ENCODE measurements at regions not wholly inside any gene's neighbourhood (a gene's known extent, or its start where the extent isn't known, plus 50 kb on each side); places are given as distances from the start of the nearest gene placed in this dataset.

- no peak overlapping the region for H3K9ac ChIP-seq (ENCODE audit: low read length)
- no peaks in the 10 kb centered on the region for H3K36me3 ChIP-seq (replicated peaks in 1 of 2; ENCODE audit: control extremely low read depth in 1 of 2, control insufficient read depth in 1 of 2, extremely low read depth in 1 of 2, insufficient read depth in 2 of 2, low read length in 1 of 2)
- 100% methylated on average over 3 of the region's 4 CpGs for WGBS (ENCODE audit: insufficient coverage)
- H3K9me3 ChIP-seq (ENCODE audit: control extremely low read depth in 1 of 3, control insufficient read depth in 2 of 3, insufficient read depth in 1 of 3, low read length in 2 of 3), result no peaks in the 10 kb centered on the region
- DNase-seq, result no peak
- CTCF ChIA-PET, result no interaction called here
- no peaks in the 10 kb centered on the region for H3K27me3 ChIP-seq (replicated peaks in 1 of 4; ENCODE audit: control extremely low read depth in 1 of 4, control insufficient read depth in 3 of 4, insufficient read depth in 4 of 4, low read length in 3 of 4)
- no peaks in the 10 kb centered on the region for H3K79me2 ChIP-seq (ENCODE audit: control insufficient read depth, insufficient read depth, low read length)
- no peaks in the 10 kb centered on the region for H4K20me1 ChIP-seq (ENCODE audit: control insufficient read depth, insufficient read depth, low read length, poor library complexity, severe bottlenecking)
- H3K9me3 Mint-ChIP-seq (ENCODE audit: insufficient read depth), result no peaks in the 10 kb centered on the region
- H3K27me3 Mint-ChIP-seq, result no peaks in the 10 kb centered on the region
- no peak for ATAC-seq (ENCODE audit: low read depth)
- H2AFZ ChIP-seq (ENCODE audit: insufficient read depth, low read depth, low read length, poor library complexity, severe bottlenecking), result no peak overlapping the region
- no peak overlapping the region for H3K27ac Mint-ChIP-seq
- POLR2A ChIA-PET, result no interaction called here
- peaks cover 6% of the 10 kb centered on the region for H3K4me1 Mint-ChIP-seq
- TF ChIP-seq CTCF (IDR thresholded peaks at IDR 0.05) (no peak), EZH2 (IDR thresholded peaks at IDR 0.05; ENCODE audit: borderline replicate concordance, insufficient read depth, low read depth, low read length, poor library complexity, severe bottlenecking) (no peak)
- H3K4me2 ChIP-seq (replicated peaks; ENCODE audit: low read depth, low read length, poor library complexity, severe bottlenecking), result no peak overlapping the region
- H3K4me1 ChIP-seq (ENCODE audit: control insufficient read depth in 2 of 2, insufficient read depth in 2 of 2, low read length in 2 of 2), result no peaks in the 10 kb centered on the region
- H3K27ac ChIP-seq (ENCODE audit: low read length in 2 of 2), result no peak overlapping the region
- H3K4me3 Mint-ChIP-seq, result no peak overlapping the region
- no peak overlapping the region for H3K4me3 ChIP-seq (ENCODE audit: control extremely low read depth in 1 of 5, extremely low read depth in 1 of 5, insufficient read depth in 1 of 5, low read depth in 2 of 5, low read length in 4 of 5)
- intact Hi-C loops (cut with micrococcal nuclease), result no loop called here
Observed at GRCh38 chr2:62337403-62337802, 141.5 kb downstream of the B3GNT2 start.

GRCh38 chr2:62335612-62336011 lies 139.7 kb downstream of the B3GNT2 start:
- ChIA-PET POLR2A (no interaction called here), CTCF (no interaction called here)
- H4K20me1 ChIP-seq (ENCODE audit: control insufficient read depth, insufficient read depth, low read length, poor library complexity, severe bottlenecking), result no peaks in the 10 kb centered on the region
- H3K4me2 ChIP-seq (replicated peaks; ENCODE audit: low read depth, low read length, poor library complexity, severe bottlenecking), result no peak overlapping the region
- H3K27ac Mint-ChIP-seq, result no peak overlapping the region
- H3K9ac ChIP-seq (ENCODE audit: low read length), result no peak overlapping the region
- H3K27me3 Mint-ChIP-seq, result no peaks in the 10 kb centered on the region
- no peak overlapping the region for H3K4me3 Mint-ChIP-seq
- TF ChIP-seq EZH2 (IDR thresholded peaks at IDR 0.05; ENCODE audit: borderline replicate concordance, insufficient read depth, low read depth, low read length, poor library complexity, severe bottlenecking) (no peak), CTCF (IDR thresholded peaks at IDR 0.05) (no peak)
- peaks cover 2% of the 10 kb centered on the region for H3K9me3 Mint-ChIP-seq (ENCODE audit: insufficient read depth)
- H3K4me1 ChIP-seq (ENCODE audit: control insufficient read depth in 2 of 2, insufficient read depth in 2 of 2, low read length in 2 of 2), result no peaks in the 10 kb centered on the region
- no peaks in the 10 kb centered on the region for H3K79me2 ChIP-seq (ENCODE audit: control insufficient read depth, insufficient read depth, low read length)
- 57% methylated on average over 1 of the region's 5 CpGs for WGBS (ENCODE audit: insufficient coverage)
- DNase-seq (no peak), ATAC-seq (ENCODE audit: low read depth) (no peak)
- H3K4me1 Mint-ChIP-seq, result peaks cover 6% of the 10 kb centered on the region
- intact Hi-C loops (cut with micrococcal nuclease), result no loop called here
- H3K9me3 ChIP-seq (ENCODE audit: control extremely low read depth in 1 of 3, control insufficient read depth in 2 of 3, insufficient read depth in 1 of 3, low read length in 2 of 3), result no peaks in the 10 kb centered on the region
- no peaks in the 10 kb centered on the region for H3K27me3 ChIP-seq (replicated peaks in 1 of 4; ENCODE audit: control extremely low read depth in 1 of 4, control insufficient read depth in 3 of 4, insufficient read depth in 4 of 4, low read length in 3 of 4)
- H3K27ac ChIP-seq (ENCODE audit: low read length in 2 of 2), result no peak overlapping the region
- no peak overlapping the region for H3K4me3 ChIP-seq (ENCODE audit: control extremely low read depth in 1 of 5, extremely low read depth in 1 of 5, insufficient read depth in 1 of 5, low read depth in 2 of 5, low read length in 4 of 5)
- peak overlapping the region; percentile 10 for H2AFZ ChIP-seq (ENCODE audit: insufficient read depth, low read depth, low read length, poor library complexity, severe bottlenecking)
- no peaks in the 10 kb centered on the region for H3K36me3 ChIP-seq (replicated peaks in 1 of 2; ENCODE audit: control extremely low read depth in 1 of 2, control insufficient read depth in 1 of 2, extremely low read depth in 1 of 2, insufficient read depth in 2 of 2, low read length in 1 of 2)

All from B cell (primary cell).